ENCODE measurements at regions not wholly inside any gene's neighbourhood (a gene's known extent, or its start where the extent isn't known, plus 50 kb on each side); places are given as distances from the start of the nearest gene placed in this dataset.
"Not testable (repeated sequence)": the region's sequence is repeated elsewhere in the genome, so short reads cannot be mapped to it uniquely, and the experiment has no call there.

GRCh38 chr18:30419399-30419798 is 623.1 kb downstream of the DSC3 start:
- not testable (repeated sequence) for DNase-seq

DNA sequence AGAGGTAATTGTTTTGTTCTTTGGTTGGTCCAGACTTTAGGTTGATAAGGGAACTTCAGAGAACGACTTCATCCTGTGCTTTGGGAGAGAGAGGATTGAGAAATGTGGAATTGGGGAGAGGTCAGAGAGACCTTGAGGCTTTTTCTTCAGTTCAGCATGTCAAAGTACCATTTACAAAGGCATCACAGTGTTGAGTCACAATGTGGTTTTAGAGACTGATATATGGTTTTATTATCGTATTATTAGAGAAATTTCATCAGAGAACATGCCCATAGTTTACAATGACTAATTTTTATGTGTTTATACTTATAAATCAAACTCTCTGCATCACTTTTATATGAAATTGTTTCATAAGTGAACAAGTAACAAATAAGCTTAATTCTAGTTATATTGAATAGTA is 626.6 kb downstream of the DSC3 start:
- no peak for DNase-seq

DNA sequence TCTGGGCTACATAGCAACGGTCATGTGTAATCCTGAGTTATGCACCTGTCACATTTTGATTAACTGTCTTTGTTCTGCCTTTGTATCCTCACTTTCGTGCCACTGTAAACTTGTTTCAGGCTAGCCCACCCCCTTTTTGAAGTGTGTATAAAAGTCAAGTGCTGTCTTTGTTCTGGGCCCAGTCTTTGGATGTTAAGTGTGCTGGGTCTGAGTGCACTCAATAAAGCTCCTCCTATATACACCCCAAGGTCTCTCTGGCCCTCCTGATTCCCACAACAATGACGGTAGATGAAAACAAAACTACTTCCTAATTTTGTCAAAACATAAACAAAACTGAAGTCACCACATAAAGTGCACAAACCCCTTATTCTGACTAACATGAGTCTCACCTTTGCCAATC is 633.4 kb downstream of the DSC3 start:
- DNase-seq, result no peak

GRCh38 chr18:30406728-30407127 is 635.8 kb downstream of the DSC3 start:
- peak; percentile 6 for DNase-seq

- no peak for DNase-seq
Observed at GRCh38 chr18:30405038-30405437, 637.5 kb downstream of the DSC3 start.

DNA sequence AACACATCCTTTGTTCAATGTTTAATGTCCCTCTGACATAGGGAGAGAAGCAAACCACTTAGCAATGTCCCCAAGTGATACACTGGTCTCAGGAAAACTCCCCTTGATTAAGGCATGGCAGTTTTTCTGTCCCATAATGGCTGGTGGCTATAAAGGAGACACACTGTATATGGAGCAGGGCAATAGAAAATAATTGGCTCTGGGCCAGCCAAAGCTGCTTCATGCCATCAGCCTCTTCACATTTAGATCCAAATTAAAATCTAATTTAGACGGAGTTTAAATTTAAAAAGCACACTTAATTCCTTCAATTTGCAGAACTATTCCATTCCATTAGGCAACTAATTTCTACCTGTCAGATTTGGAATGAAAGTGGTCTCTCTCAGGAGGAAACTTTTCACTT is 638.1 kb downstream of the DSC3 start:
- DNase-seq, result no peak

- DNase-seq, result no peak
Observed at GRCh38 chr18:30403278-30403677, 639.3 kb downstream of the DSC3 start.

- DNase-seq, result no peak
Observed at GRCh38 chr18:30387401-30387800, 655.1 kb downstream of the DSC3 start.

DNA sequence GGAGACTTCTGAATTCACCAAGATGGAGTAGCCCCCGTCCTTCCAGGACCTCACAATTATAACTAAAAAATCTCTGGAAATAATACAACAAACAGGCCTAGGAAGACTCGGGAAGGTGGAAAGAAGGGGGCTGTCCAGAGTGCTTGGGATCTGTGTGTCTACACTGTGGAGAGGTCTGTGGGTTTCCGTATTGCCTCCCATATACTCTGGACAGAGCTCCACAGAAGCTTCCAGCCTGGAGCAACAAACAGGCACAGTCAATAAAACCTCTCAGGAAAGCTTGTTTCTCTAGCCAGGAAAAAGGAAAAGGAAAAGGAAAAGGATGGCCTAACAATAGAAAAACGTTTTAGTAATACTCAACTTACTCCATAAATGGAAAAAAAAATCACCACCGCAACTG is 655.9 kb downstream of the DSC3 start:
- DNase-seq, result no peak

- no peak for DNase-seq
Observed at GRCh38 chr18:30385684-30386083, 656.9 kb downstream of the DSC3 start.

GRCh38 chr18:30381826-30382225 is 660.7 kb downstream of the DSC3 start:
- DNase-seq, result no peak

DNA sequence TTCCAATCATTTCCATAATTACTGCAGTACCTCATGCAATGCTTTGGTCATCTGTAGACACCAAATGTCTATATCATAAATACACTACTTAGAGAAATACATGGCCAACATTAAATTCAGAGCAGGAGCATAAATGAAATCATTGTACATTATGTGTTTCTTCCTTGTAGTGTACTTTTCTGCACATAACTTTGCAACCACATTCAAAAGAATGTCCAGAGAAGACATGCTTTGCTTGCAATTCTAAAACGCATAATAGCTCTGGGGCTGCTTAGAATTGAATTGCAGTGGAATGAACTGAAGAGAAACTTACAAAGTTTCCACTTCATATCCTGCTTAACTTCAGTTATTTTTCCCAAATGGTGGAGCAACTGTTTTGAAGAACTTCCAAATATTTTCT is 664.4 kb downstream of the DSC3 start:
- DNase-seq, result no peak

GRCh38 chr18:30376515-30376914 is 666.0 kb downstream of the DSC3 start:
- no peak for DNase-seq

DNA sequence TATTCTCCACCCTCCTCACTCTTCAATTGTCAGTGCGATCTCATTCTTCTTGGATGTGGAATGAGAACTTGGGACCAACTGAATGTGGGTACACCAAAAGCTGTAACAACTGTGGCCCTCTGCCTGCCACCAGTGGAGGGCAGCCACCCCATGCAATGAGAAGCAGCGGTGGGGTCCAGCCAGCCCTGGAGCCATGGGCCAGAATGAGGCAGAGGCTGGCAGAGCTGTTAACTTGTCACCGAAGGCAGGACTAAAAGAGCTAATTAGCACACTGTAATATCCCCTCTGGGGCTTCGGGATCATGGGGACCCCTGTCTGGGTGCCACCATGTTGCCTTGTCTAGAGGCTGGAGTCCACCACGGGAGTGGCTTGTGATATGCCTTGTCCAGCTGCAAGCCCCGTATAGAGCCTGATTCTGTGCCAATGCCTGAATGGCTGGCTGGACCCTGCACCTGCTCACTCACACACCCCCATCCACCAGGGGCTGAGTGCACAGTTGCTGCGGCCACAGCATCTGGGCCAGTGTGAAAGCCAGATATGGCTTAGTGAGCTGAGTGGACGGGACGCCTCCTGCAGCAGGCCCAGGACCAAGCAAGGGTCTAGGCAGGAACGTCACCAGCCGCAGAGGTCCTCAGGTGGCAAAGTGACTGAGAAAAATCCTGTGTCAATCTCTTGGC is 680.5 kb downstream of the DSC3 start:
- DNase-seq, result no peak

- peak; percentile 0 for DNase-seq
Observed at GRCh38 chr18:30359521-30359920, 683.0 kb downstream of the DSC3 start.

DNA sequence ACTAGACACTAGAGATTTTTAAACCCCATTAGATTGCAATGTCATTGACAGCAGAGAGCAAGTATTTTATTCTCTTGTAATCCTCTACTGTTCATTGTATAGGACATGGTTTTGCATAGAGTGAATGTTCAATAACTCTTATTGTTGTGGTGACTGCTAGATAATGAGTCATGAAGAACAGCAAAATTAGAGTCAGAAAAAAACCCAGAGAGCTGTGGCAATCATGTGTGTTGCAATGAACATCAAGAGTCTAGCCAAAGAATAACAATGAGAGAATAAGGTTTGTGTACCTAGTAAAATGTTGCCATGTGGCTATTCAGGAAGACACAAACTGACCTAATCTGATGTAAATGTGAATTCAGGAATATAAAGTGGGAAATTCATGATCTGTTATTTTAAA is 684.0 kb downstream of the DSC3 start:
- peak; percentile 42 for DNase-seq

DNA sequence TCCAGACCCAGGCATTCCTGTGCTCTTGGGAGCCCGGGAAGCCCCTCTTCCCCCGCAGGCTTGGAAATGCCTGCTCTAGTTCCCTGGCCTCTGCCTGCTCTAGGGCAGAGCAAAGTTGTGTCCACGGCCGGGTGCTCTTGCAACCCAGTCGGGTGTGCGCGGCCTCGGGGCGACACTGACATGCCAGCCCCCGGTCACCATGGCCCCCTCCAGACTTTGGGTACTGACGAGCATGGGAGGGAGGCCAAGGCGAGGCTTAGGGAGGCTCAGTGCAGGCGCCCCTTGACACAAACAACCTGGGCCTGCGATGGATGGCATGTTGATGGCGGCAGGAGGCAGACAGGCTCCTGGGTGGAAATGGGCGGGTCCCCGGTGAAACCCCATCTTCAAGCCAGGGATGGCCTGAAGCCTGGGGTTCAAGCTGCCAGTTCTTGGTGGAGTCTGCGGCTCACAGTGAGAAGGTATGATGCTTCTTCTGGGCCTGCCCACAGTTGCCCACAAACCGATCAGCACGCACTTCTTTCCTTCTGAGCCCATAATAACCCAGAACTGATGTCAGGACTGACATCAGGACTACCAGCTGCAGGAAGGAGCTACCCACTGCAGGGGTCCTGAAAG is 689.9 kb downstream of the DSC3 start:
- DNase-seq, result no peak

GRCh38 chr18:30350263-30350662 is 692.3 kb downstream of the DSC3 start:
- no peak for DNase-seq

- DNase-seq, result no peak
Observed at GRCh38 chr18:30343090-30343489, 699.5 kb downstream of the DSC3 start.

GRCh38 chr18:30342675-30343074 is 699.9 kb downstream of the DSC3 start:
- DNase-seq, result no peak

DNA sequence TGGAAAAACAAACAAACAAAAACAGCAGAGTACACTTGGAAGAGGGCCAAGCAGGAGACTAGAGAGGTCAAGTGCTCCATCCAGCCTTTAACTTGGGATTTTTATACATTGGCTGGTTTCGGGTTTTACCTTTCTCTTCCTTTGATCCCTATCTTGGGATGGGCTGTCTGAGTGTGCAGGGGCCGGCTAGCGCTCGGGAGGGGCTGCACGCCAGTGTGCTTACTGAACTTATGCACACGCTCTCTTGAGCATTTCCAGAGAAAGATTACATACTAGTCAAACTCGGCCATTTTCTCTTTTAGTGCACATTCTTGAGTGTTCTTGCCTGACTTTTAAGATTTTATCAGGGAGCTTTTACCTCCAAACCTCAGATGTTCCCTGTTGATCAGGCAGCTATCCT is 707.8 kb downstream of the DSC3 start:
- no peak for DNase-seq

GRCh38 chr18:30333310-30333709 is 709.2 kb downstream of the DSC3 start:
- no peak for DNase-seq

- peak; percentile 22 for DNase-seq
Observed at GRCh38 chr18:30328839-30329238, 713.7 kb downstream of the DSC3 start.

DNA sequence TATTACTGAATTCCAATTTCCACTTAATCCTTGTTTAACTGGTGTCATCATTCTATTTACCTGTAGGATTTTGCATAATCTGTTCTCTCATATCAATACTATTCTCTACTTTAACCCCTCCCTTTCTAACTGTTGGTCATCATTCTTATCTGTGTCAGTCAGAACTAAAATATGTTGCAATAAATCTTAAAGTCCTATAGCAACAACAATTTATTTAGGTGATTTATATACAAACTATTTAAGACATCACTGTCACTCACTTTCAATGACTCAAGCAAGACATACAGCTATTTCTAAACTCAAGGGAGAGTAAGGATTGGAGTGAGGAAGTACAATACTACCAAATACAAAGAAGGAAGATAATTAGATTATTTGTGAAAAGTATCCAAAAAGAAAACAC is 740.4 kb downstream of the DSC3 start:
- no peak for DNase-seq

GRCh38 chr18:30298769-30299168 is 743.8 kb downstream of the DSC3 start:
- DNase-seq, result no peak

All from fibroblast of skin of right biceps (primary cell).